Left ventricle myocardium superior (tissue), 1 donor: ENCODE measurements at regions not wholly inside any gene's neighbourhood (a gene's known extent, or its start where the extent isn't known, plus 50 kb on each side); places are given as distances from the start of the nearest gene placed in this dataset.
A peak's percentile ranks its signal among the peaks of the same experiment; 100 is the strongest.
"Not testable (repeated sequence)": the region's sequence is repeated elsewhere in the genome, so short reads cannot be mapped to it uniquely, and the experiment has no call there.

Source experiments
- ATAC-seq: fragments of 200-7000 bp; cut with Tn5 transposase; one replicate; pipeline ENCODE4 v1.9.1; 2020; ENCODE audit warnings: mild to moderate bottlenecking, moderate library complexity
- DNase-seq: peaks from one replicate; pipeline ENCODE4 v3.0.0-alpha.2; 2020
- intact Hi-C: fragments of 100-400 bp; cut with micrococcal nuclease; formaldehyde crosslinking; loops from one replicate; pipeline ENCODE4 v1.11.0; 2022
- donor health status: DM: no; HTN: yes; CAD: no; lungs with severe emphysema.

DNA sequence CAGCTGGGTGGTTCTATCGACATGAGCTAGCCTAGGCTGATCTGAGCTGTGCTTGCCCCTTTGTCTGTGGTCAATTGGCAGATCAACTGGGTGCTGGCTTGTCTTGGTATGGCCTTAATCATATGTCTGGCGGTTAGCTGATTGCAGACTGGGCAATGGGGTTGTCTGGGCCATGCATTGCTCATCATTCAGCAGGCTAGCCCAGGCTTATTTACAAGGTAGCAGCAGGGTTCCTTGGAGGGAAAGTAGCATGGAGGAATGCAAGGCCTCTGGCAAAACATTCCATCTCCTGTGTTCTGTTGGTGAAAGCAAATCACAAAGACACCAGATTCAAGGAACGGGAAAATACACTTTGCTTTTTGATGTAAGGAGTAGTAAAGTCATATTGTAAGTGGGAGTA is 84.0 kb upstream of the IVNS1ABP start:
- intact Hi-C loops, result no loop called here
- DNase-seq (no peak), ATAC-seq (no peak)

DNA sequence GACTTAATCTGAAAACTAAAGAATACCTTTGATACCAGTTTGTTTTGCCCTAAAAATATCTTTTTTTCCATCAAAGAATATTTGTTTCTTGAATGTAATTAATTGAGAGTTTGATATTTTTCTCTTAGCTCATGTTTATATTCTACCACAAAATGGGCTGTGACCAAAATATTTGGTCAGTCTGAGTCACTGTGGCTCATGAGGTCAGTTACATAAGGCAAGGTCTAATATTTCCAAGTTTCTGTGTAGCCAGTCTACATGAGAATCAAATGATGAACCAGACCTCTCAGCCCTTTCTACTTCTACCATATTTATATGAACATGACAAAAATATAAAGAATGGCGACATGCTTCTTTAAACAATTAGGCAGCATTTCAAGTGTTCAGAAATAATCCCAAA is 83.0 kb upstream of the IVNS1ABP start:
- ATAC-seq (peak; percentile 63), DNase-seq (no peak)
- intact Hi-C loops, result no loop called here

DNA sequence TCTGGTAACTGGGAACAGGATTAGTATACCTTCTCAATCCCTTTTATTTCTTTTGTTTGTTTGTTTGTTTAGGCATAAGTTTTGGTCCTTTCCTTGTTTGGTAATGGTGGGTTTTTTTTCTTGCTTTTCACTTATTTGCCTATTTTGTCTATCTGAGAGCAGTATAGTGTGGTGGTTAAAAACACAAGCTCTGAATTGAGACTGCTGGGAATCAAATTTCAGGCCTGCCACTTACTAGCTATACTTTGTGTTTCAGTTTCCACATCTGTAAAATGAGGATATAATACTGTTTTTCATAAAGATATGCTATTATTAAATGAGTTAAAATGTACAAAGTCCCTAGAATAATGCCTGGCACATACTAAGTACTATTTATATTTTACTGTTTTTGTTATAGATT is 81.6 kb upstream of the IVNS1ABP start:
- intact Hi-C loops, result no loop called here
- ATAC-seq, result no peak
- DNase-seq, result no peak

DNA sequence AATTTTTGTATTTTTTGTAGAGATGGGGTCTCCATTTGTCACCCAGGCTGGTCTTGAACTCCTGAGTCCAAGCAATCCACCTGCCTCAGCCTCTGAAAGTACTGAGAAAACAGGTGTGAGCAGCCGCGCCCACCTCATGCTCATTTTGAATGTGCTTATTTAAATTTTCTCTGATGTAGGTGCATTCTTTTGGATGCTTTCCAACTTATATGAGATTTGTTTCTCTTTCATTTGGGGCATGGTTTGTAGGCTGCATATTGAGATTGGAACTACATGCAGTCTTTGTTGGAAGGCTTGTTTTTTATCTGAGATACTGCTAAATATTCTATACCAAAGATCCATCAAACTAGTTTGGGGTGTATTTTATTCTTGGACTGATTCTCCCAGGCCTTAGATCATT is 81.0 kb upstream of the IVNS1ABP start:
- ATAC-seq (no peak), DNase-seq (no peak)
- intact Hi-C loops, result no loop called here

DNA sequence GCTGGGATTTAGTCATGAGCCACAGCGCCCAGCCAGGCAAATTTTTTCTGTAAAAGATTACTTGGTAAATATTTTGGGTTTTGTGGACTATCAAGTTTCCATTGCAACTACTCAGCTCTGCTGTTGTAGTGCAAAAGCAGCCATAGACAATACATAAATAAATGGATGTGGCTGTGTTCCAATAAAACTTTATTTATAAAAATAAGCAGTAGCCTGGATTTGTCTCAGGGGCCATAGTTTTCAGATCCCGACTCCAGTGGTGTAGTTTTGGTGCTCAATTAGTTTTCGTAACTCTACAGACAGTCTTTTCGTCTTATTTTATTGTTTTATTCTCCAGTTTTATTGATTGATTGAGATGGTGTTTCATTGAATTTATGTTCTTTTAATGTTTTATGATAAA is 80.1 kb upstream of the IVNS1ABP start:
- DNase-seq (no peak), ATAC-seq (no peak)
- intact Hi-C loops, result no loop called here

DNA sequence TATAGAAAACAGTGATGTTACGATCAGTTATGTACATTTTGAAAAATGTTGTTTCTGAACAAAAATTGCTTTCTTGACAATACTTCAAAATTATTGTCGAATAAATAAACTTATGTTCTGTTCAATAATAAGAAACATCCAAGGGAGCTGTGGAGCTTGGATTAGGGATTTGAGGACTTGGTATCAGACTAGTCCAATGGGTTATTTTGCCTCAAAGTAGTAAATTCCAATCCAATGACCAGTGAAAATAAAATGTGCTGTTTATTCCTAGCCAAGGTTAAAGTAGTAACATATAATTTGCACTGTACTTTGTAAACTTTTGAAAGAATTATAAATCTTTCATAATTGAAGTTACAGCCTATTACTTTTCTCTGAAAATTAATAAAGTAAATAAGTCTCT is 79.1 kb upstream of the IVNS1ABP start:
- no peak for ATAC-seq
- intact Hi-C loops, result no loop called here
- DNase-seq, result no peak

DNA sequence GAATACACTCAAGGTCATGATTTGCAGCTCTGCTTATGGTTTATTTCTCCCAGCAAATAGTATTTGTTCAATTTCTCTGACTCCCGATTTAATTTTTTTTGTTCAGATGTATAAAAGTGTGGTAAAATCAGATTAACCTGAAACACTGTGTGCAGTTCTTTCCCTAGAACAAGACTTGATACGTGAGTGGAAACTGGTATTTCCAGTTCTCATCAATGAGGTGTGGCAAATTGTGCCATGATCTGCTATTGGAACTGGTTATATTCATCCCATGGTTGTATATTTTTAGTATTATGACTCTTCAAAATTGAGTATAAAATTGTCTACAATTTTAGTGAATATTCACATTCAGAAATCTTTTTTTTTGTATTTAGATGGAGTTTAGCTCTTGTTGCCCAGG is 76.8 kb upstream of the IVNS1ABP start:
- ATAC-seq (no peak), DNase-seq (no peak)
- intact Hi-C loops, result no loop called here

DNA sequence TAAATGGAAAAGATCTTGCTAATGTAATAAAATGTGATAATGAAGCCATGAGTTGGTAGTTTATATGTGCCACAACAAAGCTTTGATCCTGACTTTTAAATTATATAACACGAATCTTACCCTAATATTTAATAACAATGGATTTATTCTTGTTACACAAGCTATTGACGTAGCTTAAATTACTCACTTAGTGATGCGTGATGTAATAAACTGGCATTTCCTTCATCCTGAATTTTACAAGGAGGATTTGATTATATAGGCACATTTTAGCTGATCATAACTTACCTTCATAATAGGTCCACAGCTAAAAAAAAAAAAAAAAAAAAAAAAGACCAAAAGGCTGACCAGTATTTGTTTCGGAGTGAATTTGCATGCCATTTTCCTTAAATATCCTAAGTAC is 76.2 kb upstream of the IVNS1ABP start:
- intact Hi-C loops, result no loop called here
- ATAC-seq, result no peak
- DNase-seq, result no peak

DNA sequence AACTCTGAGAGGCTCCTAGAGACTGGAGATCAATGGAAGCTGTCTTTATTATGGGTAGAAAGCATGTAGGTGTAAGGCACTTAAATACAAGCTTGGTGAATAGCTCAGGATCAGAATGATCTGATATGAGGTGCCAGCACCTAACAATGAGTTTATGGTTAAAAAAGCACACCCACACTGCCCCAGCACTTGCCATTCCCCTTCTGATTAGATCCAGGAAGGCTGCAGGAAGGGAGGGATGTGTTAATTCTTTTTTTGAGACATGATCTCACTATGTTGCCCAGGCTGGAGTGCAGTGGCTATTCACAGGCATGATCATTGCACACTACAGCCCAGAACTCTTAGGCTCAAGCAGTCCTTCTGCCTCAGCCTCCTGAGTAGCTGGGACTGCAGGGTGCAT is 71.8 kb upstream of the IVNS1ABP start:
- intact Hi-C loops, result no loop called here
- DNase-seq (no peak), ATAC-seq (no peak)

DNA sequence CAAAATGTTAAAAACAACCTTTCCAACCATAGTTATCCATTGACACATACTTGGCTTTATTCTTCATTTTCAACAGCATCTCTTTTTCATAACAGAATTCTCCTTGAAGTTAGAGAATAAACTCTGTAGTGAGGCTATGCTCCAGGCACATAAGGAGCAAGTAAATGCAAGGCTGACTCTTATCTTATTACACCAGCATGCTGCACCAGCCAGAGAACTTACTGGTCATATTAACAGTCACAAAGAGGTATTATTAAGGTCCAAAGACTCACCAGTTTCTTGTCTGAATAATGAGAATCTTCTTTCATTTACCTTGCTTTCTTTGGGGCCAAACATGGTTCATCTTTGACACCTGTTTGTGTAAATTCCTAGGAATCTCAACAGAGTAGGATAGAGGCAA is 71.3 kb upstream of the IVNS1ABP start:
- no peak for DNase-seq
- intact Hi-C loops, result no loop called here

DNA sequence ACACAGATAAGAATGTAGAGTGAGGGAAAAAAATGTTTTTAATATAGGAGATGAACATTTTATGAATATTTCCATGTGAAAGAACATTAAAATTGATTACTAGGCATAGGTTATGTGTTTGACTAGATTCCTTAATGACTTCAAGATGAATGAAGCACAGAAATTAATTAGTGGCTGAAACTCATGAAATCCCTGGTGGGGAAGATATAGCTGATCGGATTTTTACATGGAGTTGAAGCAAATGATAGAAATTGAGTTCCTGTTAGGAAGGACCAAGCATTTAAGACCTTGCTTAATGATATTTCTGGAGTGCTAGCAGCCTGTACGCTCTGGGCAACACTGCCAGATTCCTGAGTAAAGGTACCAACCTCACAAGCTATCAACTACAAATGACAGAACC is 68.9 kb upstream of the IVNS1ABP start:
- ATAC-seq, result no peak
- no peak for DNase-seq
- intact Hi-C loops, result no loop called here

More for the DNA sequence above, 71.3 kb upstream of the IVNS1ABP start:
- no peak for ATAC-seq

DNA sequence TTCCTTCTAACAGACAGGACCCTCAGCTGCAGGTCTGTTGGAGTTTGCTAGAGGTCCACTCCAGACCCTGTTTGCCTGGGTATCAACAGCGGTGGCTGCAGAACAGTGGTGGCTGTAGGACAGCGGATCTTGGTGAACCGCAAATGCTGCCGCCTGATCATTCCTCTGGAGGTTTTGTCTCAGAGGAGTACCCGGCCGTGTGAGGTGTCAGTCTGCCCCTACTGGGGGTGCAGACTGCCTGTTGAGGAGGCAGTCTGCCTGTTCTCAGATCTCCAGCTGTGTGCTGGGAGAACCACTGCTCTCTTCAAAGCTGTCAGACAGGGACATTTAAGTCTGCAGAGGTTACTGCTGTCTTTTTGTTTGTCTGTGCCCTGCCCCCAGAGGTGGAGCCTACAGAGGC is 66.8 kb upstream of the IVNS1ABP start:
- ATAC-seq, DNase-seq, intact Hi-C loops: not testable (repeated sequence)

DNA sequence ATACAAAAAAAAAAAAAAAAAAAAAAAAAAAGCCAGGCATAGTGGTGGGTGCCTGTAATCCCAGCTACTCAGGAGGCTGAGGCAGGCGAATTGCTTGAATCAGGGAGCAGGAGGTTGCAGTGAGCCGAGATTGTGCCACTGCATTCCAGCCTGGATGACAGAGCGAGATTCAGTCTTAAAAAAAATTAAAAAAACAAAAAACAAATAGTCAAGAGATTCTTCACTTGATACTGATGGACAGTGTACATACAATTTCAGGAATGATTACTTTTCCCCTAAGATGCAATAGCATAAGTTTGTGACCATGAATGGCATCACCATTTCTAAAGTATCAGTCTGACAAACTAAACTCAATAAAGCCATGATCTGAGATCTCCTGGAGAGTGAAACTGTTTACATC is 60.8 kb upstream of the IVNS1ABP start:
- intact Hi-C loops, result no loop called here
- no peak for ATAC-seq
- DNase-seq, result no peak

DNA sequence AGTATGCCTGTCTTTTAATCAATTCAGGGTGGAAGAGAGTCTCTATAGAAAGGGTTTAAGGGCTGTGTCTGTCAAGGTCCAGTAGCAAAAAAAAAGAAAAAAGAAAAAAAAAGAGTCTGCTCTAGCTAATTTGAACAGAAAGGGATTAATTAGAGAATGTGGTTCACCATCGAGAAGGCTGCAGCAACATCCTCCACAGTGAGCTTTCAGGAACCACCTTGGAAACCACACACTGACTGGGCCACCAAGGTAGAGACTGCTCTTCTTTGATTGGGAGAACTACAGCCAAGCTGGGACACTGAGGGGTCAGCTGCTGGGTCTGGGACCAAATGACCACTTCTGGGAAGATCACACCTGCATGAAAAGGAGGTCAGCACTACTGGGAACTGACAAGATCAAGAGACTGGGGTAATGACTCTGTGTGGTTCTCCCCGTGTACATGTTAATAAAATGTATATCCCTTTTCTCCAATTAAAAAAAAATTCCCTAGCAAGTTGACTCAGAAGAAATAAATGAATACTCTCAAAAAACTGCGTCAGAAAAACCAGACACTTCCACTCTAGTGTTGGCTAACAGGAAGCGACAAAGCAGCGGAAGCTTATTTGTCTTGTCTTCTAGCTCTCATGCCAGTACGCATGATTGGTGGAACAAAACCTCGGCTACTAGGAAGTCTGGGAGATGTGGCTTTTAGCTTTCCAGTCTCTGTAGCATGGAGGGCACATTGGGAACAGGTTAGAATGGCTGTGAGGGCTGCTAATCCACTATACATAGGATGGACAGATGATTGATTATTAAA is 60.0 kb upstream of the IVNS1ABP start:
- peak; percentile 35 for ATAC-seq
- no peak for DNase-seq
- intact Hi-C loops, result no loop called here

DNA sequence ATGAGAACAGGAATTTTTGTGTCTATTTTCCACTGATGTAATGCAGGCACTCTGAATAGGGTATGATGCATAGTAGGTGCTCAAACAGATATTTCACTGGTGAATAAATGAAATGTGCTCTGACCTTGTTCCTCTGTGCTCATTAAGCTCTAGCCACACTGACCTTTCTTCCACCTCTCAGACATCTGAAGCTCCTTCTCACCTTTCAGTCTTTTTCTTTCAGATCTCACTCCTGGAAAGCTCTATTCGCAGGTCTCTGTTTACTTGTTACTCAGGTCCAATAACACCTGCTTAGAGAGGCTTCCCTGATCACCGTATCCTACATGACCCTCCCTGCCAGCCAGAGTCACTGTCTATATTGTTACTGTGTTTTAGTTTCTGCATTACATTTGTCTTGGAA is 59.2 kb upstream of the IVNS1ABP start:
- DNase-seq (no peak), ATAC-seq (no peak)
- intact Hi-C loops, result no loop called here

DNA sequence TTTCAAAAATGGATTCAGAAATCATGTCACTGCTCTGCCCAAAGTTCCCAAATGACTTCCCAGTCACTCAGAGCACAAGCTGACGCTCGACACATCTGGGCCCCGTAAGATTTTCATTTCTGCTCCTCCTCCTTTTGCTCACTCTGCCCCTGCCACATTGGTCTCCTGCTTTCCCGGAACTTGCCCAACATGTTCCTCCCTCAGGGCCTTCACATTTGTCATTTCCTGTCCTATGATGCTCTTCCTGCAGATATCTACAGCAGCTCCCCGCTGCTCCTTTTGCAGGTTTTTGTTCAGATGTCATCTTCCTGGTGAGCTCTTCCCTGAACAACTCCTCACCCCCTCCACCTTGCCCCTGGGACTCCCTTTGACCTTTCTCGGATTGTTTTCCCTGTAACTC is 58.5 kb upstream of the IVNS1ABP start:
- DNase-seq, result no peak
- intact Hi-C loops, result no loop called here
- peak; percentile 65 for ATAC-seq

DNA sequence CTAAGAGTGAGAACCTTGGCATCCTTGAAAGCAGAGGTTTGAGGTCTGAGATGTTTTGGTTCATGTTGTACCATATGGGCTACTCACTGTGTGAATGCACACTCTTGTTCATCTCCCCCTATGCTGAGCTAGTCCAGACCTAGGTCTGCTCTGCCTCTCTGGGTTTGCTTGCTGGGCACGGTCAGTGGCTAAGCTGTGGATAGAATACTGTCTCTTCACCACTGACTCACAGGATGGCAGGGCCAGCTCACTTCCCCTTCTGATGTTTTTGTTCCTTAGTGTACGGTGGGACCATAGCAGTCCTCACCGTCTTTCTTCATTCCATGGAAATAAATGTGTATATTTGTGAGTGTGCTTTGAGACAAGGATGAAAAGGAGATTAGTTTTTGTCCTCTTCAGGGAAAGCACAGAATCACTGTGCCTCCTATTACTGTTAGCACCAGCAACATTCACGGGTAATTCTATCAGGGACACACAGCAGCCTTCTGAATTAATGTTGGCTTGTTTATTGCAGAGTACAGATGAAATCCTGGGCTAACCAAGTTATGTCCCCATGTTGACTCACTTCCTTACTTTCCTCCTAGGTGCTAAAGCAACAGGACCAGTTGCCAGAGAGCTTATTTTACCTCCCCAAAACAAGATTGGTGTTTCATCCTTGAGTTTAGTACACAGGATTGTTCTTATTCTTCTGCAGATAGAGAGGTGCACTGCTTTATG is 56.9 kb upstream of the IVNS1ABP start:
- ATAC-seq (peak; percentile 44), DNase-seq (no peak)
- intact Hi-C loops, result no loop called here

DNA sequence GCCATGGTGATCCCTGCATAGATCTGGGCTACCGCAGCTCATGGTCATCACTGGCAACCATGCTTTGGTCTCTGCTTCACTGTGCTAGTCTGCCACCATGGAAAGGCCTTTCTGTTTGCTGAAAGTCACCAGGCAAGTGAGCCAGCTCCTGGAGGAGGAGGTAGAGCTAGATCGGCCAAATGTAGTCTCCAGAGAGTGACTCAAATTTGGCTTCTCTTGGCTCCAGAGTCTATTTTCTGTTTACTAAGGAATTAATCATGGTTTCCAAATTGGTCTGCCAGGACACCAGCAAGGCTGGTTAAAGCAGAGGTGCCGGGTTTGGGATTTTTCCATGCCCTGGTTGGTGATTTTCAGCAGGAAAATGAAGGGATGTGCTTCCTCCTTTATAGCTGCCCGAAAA is 52.7 kb upstream of the IVNS1ABP start:
- DNase-seq (no peak), ATAC-seq (no peak)

DNA sequence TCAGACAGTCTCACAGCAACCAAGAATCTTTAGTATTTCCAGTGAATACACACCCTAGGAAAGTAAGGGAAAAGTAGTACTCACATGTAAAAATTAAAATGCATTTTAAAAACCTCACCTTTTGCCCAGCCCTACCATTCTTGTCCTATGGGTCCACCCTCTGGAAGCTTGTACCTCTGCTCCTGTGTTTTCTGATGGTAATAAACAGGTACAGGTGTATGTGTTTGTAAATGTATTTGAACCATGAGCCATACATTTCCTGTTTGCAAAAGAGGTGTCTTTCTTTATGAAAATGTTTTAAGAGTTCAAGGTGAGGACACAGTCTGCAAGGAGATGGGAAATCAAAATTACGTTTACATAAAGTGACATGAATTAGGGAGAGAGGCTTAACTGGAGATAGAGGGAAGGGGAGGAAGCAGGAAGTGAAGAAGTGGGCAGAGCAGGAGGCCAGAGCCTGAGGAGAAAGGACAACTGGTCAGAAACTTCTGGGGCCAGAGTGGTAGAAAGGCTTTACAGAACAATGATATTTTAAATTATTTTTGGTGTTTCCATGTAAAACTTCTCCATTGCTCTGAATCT is 52.0 kb upstream of the IVNS1ABP start:
- ATAC-seq, result no peak
- intact Hi-C loops, result no loop called here
- DNase-seq, result no peak

More for the DNA sequence above, 52.7 kb upstream of the IVNS1ABP start:
- intact Hi-C loops, result no loop called here

DNA sequence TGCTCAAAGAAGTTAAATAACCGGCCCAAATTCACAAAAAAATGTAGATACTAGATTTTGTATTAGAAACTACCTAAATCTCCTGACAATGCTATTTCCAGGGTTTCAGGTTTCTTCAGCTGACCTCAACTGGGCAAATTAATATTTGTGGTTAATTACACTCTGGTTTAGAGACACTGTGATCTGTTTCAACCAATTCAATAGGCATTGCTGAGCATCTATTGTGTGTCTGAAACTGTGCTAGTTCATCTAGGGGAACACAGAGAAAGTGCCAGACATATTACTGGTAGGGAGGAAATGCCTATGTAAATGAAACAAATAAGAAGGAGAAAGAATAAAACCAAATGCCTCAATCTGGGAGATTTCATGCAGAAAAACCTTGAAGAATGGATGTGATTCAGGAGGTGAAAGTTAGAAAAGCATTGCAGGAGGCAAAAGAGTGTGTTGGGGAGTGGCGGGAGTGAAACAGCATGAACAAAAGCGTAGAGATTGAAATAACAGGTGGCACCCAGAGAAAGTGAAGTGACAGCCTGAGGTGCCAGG is 51.3 kb upstream of the IVNS1ABP start:
- DNase-seq (no peak), ATAC-seq (no peak)
- intact Hi-C loops, result no loop called here
